ENCODE measurements at regions not wholly inside any gene's neighbourhood (a gene's known extent, or its start where the extent isn't known, plus 50 kb on each side); places are given as distances from the start of the nearest gene placed in this dataset.
A peak's percentile ranks its signal among the peaks of the same experiment; 100 is the strongest.
"Not testable (repeated sequence)": the region's sequence is repeated elsewhere in the genome, so short reads cannot be mapped to it uniquely, and the experiment has no call there.

DNA sequence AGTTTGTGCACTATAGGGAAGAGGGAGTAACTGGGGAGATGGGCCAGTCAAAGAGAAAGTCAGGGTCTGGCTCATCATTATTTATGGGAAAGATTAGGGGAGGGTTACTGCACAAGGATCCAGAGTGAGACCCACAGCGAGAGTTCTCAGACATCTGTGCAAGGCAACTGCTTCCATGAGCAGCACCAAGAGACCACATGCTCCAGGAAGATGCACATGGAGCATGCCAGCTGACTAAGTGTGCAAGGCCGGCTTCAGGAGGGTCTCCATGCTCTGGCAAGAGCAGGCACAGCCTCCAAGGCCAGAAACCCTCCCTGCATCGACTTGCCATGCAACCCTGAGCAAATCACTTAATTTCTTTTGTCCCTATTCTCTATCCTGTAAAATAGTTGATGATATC lies 616.9 kb downstream of the CSNK1G3 start:
- DNase-seq = peak in 1 of 3 donors; percentile 23

DNA sequence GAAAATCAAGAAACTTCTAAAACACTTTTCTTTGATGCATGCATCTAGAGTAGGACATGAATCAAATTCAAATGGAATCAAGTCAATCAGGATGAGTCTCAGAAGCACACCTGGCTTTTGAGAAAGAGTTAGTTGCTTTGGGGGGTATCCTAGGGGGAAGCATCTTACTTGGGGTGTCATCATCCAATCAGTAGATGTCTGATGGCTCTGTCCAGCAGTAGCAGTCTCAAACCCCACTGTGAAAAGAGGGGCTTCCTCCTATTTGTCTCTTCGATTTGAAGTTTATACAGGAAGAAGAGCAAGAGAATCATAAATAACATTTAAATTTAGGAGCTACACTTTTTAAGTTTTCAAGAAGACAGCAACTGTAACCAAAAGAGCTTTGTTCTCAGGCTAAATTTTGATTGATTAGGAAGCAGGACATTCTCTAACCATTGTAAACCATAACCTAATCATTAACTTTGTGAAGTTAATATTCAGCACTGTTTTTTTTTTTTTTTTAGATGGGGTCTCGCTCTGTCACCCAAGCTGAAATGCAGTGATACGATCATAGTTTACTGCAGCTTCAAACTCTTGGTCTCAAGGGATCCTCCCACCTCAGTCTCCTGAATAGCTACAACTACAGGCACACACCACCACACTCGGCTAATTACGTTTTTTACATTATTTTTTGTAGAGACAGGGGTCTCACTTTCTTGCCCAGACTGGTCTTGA lies 614.7 kb downstream of the CSNK1G3 start:
- no peak for DNase-seq

DNA sequence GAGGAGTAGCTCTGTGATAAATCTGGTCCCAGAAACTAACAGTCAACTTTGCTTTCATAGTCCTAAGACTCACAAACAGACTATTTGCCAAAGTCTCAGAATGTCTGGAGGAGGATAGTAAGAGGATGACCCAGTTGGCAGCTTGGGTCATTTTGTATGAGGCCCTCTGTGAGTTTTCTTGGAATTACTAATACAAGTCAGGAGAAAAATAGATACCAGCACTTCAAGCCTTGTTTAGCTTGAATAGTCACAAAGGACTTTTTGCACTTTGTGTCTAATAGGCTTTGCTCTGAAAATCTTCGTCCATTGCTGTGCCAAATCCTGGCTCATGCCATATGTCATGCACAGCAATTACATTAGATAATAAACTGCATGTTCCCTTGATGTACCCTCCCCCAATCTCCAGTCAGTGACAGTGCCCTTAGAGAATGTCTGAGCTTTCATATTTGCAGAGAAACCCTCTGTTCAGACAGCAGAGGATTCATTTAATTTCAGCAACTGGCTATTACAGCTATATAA lies 612.8 kb downstream of the CSNK1G3 start:
- peak in 2 of 3 donors; percentile 55 to 77 for DNase-seq

DNA sequence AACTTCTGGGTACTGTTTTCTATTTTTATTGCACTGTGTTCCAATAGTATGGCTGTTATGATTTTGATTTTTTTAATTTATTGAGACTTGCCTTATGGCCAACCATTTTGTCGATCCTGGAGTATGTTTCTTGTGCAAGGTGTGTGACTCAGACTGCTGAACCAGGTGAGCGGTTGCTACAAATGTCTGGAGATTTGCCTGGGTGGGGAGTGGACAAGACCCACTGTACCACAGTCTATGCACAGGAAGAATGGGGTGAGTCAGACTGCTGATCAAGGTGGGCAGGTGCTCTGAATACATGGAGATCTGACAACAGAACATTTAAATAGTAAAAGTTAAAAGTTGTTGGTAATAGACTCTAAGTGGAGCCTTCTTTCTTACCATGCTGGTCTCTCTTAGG lies 609.2 kb downstream of the CSNK1G3 start:
- no peak for DNase-seq

DNA sequence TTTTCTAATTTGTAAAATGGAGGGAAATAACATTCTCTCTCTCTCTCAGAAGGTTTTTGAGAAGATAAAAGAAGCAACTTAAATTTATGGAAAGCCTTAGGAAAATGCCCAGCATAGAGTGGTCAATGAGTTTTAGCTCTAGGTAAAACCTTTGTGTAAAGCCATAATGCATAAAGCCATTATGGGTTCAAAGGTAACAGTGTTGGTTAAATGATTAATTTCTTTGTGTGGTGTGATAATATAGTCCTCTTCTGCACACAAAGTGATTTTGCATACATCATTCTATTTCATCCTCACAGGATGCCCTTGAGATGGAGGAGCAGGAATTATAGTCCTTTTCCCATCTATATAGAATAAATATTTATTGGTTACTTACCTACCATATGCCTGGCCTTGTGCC lies 602.9 kb downstream of the CSNK1G3 start:
- no peak for DNase-seq

DNA sequence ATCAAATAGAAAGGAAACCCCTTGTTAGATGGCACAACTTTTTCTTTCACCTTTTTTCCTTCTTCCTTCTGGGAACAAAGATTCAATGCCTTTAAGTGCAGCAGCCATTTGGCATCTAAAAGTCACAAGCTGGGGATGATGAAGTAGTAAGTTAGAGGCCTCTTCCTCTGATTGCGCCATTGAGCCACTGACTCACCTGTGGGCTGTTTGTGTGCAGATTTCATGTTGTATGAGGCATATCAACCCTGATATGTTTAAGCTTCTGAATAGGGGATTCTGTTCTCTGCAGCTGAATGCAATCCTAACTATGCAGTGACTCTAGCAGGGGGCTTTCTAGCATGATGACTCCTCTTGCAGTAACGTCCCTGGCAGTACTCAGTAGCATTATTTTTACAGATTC lies 599.9 kb downstream of the CSNK1G3 start:
- DNase-seq = no peak

DNA sequence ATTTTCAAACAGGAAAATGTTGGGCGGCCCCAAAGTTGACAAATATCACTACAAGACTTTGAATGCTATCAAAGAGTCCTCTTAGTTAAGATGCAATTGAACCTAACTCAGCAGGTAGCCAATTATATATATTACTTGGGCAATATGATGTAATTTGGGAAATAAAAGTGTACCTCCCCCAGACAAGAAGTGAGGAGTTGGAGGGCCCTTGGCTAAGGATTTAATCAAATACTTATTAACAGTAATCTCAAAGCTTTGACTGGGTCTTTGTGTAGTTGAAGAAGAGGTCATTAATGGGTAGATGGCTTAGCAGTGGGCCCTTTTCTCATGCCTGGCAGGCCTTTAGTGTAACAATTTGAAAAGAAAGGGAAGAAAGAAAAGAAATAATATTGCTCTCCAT lies 599.0 kb downstream of the CSNK1G3 start:
- no peak for DNase-seq

DNA sequence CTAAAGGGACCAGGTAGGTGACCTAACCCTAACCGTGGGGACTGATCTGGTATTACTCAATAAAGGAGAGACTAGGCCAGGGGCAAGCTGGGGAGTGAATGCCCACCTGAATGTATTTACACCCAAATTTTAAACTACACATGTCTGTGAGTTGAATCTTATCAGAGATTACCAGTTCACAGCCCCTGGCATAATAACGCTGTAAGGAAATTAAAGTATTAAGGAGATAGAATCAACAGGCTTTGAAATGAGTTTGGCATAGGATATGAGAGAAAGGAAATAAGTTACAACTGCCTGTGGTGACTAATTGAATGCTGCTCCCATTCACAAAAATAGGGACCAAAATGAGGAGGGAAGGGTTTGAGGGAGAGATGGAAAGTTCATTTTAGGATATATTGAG lies 593.3 kb downstream of the CSNK1G3 start:
- no peak for DNase-seq

DNA sequence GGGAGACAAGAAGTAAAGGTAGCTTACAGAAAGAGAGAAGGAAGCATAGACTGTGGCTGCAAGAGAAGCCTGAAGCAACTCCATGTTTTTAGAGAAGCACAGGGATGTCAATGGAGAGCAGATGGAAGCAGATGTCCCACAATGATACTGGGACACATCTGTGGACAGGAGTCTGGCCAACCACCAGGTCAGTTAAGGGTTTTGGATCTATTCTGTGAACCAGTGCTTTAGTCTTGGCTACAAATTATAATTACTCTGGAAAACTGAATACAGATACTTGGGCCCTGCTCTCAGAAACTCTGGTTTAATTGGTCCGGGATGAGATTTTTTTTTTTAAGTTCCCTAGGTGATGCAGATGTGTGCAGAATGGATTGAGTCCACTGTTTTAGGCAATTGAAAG lies 592.8 kb downstream of the CSNK1G3 start:
- DNase-seq = peak; percentile 11 to 75 (median 58)

DNA sequence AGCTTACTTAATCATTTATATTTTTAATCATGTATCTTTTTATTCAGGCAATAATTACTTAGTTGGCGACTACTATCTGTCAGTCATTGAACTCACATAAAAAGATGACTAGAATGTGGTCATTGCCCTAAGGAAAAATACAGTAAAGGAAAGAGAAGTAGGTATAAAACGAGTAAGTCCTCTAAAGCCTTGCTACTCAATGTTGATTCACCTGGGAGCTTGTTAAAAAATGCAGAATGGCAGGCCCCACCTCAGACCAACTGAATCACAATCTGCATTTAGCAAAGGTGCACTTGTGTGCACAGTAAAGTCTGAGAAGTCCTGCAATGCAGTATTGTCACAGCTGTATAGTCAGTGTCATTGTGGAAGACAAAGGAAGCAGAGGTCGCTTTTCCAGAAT lies 592.4 kb downstream of the CSNK1G3 start:
- DNase-seq = no peak

DNA sequence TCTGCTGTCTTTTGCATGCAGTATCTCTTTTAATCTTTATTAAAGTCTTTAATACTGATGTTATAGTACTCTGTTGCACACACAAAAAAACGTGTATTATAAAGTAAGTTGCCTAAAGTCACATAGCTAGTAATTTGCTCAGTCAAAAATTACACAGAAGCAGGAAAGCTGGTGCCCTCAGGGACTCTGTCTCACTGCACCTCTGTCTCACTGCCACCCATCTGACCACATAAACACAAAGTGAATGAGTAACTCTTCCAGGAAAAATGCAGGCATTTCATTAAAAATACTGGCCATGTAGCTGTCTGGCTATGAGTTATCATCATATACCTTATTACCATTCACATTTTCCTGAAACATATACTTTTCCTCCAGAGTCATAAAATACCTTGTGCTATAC lies 591.7 kb downstream of the CSNK1G3 start:
- no peak for DNase-seq

DNA sequence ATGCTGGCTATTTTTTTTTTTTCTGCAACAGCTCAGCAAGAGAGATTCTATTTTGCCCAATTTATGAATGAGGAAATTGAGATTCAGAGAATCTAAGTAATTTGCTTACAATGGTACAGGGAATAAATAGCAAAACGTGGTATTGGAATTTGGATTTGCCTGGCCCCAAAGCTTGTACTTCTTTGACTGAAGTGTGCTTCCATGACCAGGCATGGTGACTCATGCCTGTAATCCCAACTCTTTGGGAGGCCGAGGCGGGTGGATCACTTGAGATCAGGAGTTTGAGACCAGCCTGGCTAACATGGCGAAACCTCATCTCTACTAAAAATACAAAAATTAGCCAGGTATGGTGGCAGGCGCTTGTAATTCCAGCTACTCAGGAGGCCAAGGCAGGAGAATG lies 591.1 kb downstream of the CSNK1G3 start:
- not testable (repeated sequence) for DNase-seq

DNA sequence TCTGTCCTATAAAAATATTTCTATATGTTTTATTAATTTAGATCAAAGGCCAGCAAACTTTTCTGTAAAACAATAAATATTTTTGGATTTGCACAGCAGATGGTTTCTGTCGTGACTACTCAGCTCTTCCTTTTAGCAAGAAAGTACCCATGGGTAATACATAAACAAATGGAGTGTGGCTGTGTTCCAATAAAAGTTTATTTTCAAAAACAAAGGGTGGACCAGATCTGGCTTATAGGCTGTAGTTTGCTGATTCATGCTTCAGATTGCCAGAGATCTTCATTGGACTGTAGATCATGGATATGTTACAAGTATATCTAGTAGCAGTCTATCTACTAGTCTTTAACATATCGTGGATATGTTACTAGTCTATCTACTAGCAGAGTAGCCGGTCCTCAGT lies 590.5 kb downstream of the CSNK1G3 start:
- peak in 1 of 3 donors; percentile 30 for DNase-seq

DNA sequence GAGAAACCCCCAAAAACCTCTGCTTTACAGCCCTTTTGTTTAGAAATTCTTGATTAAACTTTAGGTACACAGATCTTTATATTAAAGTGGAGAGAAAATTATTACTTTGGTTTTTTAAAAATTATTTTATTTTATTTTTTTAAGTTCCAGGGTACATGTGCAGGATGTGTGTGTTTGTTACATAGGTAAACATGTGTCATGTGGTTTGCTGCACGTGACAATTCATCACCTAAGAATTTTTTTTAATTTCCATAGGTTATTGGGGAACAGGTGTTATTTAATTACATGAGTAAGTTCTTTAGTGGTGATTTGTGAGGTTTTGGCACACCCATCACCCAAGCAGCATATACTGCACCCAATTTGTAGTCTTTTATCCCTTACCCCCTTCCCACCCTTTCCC lies 581.7 kb downstream of the CSNK1G3 start:
- no peak for DNase-seq

DNA sequence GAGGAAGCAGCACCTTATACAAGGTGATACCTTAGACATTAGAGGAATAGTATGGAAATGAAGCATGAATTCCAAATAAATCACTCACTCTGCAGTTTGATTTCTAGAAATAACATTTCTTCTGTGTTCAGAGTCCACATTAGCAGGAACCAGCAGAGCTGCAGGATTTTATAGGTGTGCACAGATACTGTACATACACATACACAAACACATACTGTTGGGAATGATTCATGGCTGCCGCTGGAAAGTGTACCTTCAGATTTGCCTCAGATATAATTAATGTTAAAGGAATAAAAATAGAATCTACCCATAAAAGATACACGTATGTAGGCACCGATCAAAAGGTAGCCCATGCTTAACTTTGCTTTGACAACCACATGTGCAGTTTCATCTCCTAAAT lies 578.1 kb downstream of the CSNK1G3 start:
- DNase-seq = no peak

DNA sequence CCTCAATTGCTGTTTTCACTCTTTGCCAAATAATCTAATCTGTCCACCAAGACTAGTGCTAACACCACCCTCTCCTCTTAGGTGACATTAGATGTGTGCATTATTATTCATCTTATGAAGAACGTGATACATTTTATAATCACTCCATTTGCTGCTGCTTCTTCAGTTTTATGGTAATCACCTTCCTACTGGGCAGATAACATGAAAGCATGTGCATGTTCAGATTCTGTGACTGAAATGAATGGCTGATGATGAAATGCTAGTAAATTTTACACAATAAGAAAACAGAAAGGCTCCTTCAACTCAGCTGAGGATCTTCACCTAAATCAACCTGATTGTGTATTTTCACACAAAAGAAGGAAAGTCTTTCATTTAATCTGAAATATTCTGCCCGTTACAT lies 577.6 kb downstream of the CSNK1G3 start:
- no peak for DNase-seq

DNA sequence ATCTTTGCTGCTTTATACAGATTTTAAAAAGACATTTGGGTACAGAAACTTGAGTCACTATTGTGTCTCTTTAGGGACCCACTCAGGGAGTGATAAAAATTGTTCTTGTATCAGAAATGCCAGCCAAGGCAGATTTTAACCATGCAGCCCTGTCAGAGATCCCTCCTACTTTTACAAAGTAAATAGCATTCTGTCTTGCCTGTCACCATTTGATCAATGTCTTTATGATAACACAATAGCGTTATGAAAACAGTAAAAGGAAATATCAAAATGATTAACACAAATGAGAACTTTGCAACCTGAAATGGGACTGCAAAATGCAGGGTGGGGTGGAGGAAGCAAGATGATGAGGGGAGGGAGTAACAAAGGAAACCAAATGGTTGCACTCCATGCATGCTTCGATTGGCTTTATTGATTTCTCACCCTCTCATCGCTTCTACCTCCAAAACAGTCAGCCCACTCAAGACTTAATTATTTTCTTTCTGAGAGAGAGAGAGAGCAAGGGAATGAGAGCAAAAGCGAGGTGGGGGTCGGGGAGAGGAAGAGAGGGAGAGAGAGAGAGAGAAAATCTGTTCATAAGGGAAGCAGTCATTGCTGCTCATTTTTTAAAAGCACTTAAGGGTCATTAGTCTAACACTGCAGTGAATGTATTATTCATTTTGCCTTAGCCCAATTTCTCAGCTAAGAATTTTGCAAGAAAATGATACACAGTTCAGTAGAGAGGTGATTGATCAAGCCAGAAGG lies 576.5 kb downstream of the CSNK1G3 start:
- DNase-seq = no peak

DNA sequence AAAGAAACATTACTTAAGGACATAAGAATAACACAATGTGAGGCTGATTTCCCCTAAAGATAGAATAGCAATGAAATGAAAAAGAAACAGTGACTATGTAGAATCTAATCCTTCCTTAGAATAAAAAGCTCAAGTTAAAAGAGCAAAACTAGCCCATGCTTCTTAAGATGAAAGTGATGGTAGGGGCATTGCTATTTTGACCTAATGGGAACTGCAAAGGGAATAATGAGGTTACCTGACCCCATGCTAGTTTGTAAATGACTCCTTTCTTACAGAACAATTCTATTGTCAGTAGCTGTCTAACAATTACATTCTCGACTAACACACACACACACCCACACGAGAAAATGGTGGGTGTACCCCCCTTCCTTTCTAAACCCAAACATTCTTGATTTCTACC lies 575.8 kb downstream of the CSNK1G3 start:
- DNase-seq = no peak

DNA sequence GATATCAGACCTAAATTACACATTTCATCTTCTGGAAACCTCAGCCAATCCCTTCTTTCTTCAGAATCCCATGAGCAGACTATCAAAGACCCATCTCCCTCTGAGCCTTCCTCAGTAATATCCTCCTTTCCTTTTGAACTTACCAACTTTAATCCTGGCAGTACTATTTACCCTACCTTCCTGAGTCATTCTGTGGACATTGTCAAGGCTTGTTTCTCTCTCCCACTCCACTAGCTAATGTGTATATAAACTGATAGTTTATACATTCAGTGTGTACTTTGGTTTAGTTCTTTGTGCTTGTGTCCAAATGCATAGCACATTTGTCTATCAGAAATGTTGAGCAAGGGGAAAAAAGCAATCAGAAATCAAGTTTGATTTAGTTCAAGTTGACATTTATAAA lies 568.3 kb downstream of the CSNK1G3 start:
- DNase-seq = no peak

DNA sequence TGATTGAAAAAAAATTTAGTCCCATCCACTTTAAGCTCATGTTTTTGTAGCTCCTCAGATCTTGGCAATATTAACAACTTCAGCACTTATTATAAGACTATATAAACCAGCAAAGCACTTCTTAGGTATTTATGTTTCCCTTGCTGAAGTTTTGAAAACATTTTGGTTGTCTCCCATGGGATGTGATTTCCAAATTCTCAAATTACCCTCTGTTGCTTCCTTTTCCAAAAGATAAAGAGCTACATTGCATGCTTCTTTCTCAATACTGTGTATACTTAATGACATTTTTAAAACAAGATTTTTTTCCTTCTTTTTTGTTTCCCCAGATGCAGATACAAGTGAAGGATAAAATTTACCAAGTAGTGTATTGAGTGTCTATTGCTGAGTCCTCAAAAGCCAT lies 567.1 kb downstream of the CSNK1G3 start:
- no peak for DNase-seq

DNA sequence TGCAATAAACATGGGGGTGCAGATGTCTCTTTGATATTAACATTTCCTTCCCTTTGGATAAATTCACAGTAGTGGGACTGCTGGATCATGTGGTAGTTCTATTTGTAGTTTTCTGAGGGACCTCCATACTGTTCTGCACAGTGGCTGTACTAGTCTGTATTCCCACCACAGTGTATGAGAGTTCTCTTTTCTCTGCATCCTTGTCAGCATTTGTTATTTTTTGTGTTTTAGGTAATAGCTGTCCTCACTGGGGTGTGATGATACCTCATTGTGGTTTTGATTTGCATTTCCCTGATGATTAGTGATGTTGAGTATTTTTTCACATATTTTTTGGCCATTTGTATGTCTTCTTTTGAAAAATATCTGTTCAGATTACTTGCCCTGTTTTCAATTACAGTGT lies 562.5 kb downstream of the CSNK1G3 start:
- DNase-seq = no peak

DNA sequence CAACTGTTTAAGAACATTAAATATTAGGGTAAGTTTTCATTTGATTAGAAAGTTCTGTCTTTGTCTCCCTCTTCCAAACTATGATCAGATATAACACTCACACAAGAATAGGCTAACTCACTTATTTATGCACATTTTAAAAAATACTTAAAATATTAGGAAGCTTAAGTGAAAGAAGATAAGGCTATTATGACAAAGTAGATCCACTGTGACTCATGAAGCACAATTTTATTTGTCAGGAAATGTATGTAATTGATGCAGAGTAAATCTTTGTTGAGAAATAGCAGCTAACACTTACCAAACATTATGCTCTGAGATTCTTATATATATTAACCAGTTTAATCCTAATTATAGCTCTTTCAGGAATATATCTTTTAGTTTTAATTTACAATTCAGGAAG lies 560.6 kb downstream of the CSNK1G3 start:
- DNase-seq = no peak

DNA sequence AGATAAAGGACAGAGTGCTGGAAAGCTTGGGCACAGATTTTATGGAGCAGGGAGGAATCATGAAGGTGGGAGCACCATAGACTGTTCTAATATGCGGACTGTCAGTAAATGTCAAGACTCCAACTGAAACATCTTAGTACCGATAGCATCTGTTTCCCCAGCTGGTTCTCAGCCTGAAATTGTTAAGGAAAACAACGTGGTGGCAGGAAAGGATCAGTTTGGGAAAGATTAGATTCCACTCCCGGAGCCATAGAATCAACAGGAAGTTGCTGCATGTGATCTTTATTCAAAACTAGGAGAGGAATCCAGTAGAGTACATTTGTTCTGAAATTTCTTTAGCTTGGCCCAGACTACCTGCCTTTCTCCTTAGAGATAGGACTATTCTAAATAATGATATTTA lies 559.1 kb downstream of the CSNK1G3 start:
- DNase-seq = no peak

DNA sequence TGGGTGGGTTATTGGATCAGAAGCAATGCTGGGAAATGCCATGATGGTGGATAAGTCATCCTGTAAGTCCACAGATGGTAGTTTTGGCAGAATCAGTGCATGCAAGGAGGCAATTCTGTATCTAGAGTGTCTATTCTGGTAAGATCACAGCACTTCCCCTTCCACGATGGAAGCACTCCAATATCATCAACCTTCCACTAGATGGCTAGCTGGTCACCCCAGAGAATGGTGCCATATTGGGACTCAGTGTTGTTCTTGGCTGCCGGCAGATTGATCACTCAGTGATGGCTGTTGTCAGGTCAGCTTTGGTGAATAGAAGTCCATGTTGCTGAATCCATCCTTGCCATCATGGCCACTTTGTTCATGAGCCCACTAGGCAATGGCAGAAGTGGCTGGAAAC lies 553.5 kb downstream of the CSNK1G3 start:
- DNase-seq = no peak
